HepG2 (cell line): ENCODE measurements at regions not wholly inside any gene's neighbourhood (a gene's known extent, or its start where the extent isn't known, plus 50 kb on each side); places are given as distances from the start of the nearest gene placed in this dataset.

Source experiments
- ATF1 ChIP-seq: IDR thresholded peaks from 2 replicates; pipeline ENCODE4 v1.6.1; 2016; ENCODE audit warnings: mild to moderate bottlenecking, control low read depth
- CHD4 ChIP-seq: fragments of 200-600 bp; sonication (generic); IDR thresholded peaks from 2 replicates; pipeline ENCODE4 v1.7.0; 2017; ENCODE audit warnings: mild to moderate bottlenecking, low read length, borderline replicate concordance
- CTCF ChIP-seq: sonication (generic); formaldehyde crosslinking; IDR thresholded peaks from 2 replicates; pipeline ENCODE4 v1.5.0; 2020; ENCODE audit warnings: mild to moderate bottlenecking, missing genetic modification reagents, moderate library complexity
- ETS1 ChIP-seq: sonication (generic); formaldehyde crosslinking; IDR thresholded peaks from 2 replicates; pipeline ENCODE4 v1.4.0; 2020; ENCODE audit warnings: missing genetic modification reagents
- GPN1 ChIP-seq: sonication (generic); formaldehyde crosslinking; IDR thresholded peaks from 2 replicates; pipeline ENCODE4 v1.5.1; 2020; ENCODE audit warnings: missing genetic modification reagents, borderline replicate concordance
- MED13 ChIP-seq: sonication (generic); formaldehyde crosslinking; IDR thresholded peaks from 2 replicates; pipeline ENCODE4 v1.5.0; 2020; ENCODE audit warnings: missing genetic modification reagents
- SIN3B ChIP-seq: fragments of 150-350 bp; IDR thresholded peaks from 2 replicates; pipeline ENCODE4 v1.6.1; 2014; ENCODE audit warnings: low read length
- SMC3 ChIP-seq: IDR thresholded peaks from 2 replicates; pipeline ENCODE4 v1.6.1; 2011; ENCODE audit warnings: low read length, improper control_type of control experiment
- SUZ12 ChIP-seq: fragments of 150-350 bp; IDR thresholded peaks from 2 replicates; pipeline ENCODE4 v1.6.1; 2014; ENCODE audit warnings: low read depth, low read length
- ZBTB49 ChIP-seq: sonication (generic); formaldehyde crosslinking; IDR thresholded peaks from 2 replicates; pipeline ENCODE4 v1.4.0; 2020; ENCODE audit warnings: missing genetic modification reagents, borderline replicate concordance
- ZBTB8A ChIP-seq: sonication (generic); formaldehyde crosslinking; IDR thresholded peaks from 2 replicates; pipeline ENCODE4 v1.4.0; 2020; ENCODE audit warnings: mild to moderate bottlenecking, low read depth, missing genetic modification reagents, borderline replicate concordance
- ZHX1 ChIP-seq: sonication (generic); formaldehyde crosslinking; IDR thresholded peaks from 2 replicates; pipeline ENCODE4 v1.8.1; 2022; ENCODE audit warnings: low read depth, mild to moderate bottlenecking, missing genetic modification reagents
- ZNF557 ChIP-seq: sonication (generic); formaldehyde crosslinking; IDR thresholded peaks from 2 replicates; pipeline ENCODE4 v1.4.0; 2020; ENCODE audit warnings: missing genetic modification reagents

GRCh38 chrX:68931345-68931744 lies 102.5 kb downstream of the EFNB1 start:
- no peak for TF ChIP-seq SIN3B
- TF ChIP-seq ZBTB49 (CRISPR knock-in tag): no peak
- TF ChIP-seq ZHX1 (CRISPR knock-in tag): no peak
- TF ChIP-seq CHD4: no peak
- no peak for TF ChIP-seq ZNF557 (CRISPR knock-in tag)
- no peak for TF ChIP-seq ETS1 (CRISPR knock-in tag)
- TF ChIP-seq MED13 (CRISPR knock-in tag): no peak
- TF ChIP-seq ZBTB8A (CRISPR knock-in tag): no peak
- TF ChIP-seq SUZ12: no peak
- no peak for TF ChIP-seq CTCF (CRISPR knock-in tag)
- no peak for TF ChIP-seq GPN1
- TF ChIP-seq ATF1 (CRISPR knock-in tag): no peak
- no peak for TF ChIP-seq SMC3
